Nephron (organoid): ENCODE measurements at regions not wholly inside any gene's neighbourhood (a gene's known extent, or its start where the extent isn't known, plus 50 kb on each side); places are given as distances from the start of the nearest gene placed in this dataset.

ENCODE experiments used
- H3K27ac Mint-ChIP-seq, 3 experiments: 2 replicates each; pipeline ENCODE4 v1.8.0; 2020; ENCODE audit warnings: mixed read lengths in 3 of 3, mild to moderate bottlenecking in 2 of 3, moderate library complexity in 1 of 3
- H3K27me3 Mint-ChIP-seq: 2 replicates; pipeline ENCODE4 v1.8.0; 2021; ENCODE audit warnings: low read depth, mild to moderate bottlenecking, moderate library complexity, mixed read lengths
- H3K36me3 Mint-ChIP-seq: 2 replicates; pipeline ENCODE4 v1.8.0; 2020; ENCODE audit warnings: low read depth, mixed read lengths
- H3K4me1 Mint-ChIP-seq: 2 replicates; pipeline ENCODE4 v1.8.0; 2020; ENCODE audit warnings: mixed read lengths
- H3K4me3 Mint-ChIP-seq, 3 experiments: 2 replicates each; pipeline ENCODE4 v1.8.0; 2020; ENCODE audit warnings: mild to moderate bottlenecking in 3 of 3, mixed read lengths in 3 of 3, moderate library complexity in 2 of 3
- H3K9me3 Mint-ChIP-seq: 2 replicates; pipeline ENCODE4 v1.8.0; 2020; ENCODE audit warnings: mixed read lengths
- CTCF ChIP-seq, 3 experiments: fragments of 200-600 bp; sonication (generic); IDR thresholded peaks; one replicate each; pipeline ENCODE4 v1.5.0; 2021; ENCODE audit warnings: antibody characterized with exemption in 3 of 3; ENCODE audit not compliant: unreplicated experiment in 3 of 3

GRCh38 chr15:96126859-96127258, 203.6 kb upstream of the NR2F2 start:
- peaks cover 33% of the 10 kb centered on the region for H3K36me3 Mint-ChIP-seq
- H3K4me3 Mint-ChIP-seq, result no peak overlapping the region
- H3K27me3 Mint-ChIP-seq, result no peaks in the 10 kb centered on the region
- no peak overlapping the region for H3K27ac Mint-ChIP-seq
- no peak for TF ChIP-seq CTCF (IDR thresholded peaks at IDR 0.05; ENCODE audit: unreplicated experiment in 3 of 3)
- peaks cover 21% of the 10 kb centered on the region for H3K4me1 Mint-ChIP-seq
- H3K9me3 Mint-ChIP-seq, result no peaks in the 10 kb centered on the region

DNA sequence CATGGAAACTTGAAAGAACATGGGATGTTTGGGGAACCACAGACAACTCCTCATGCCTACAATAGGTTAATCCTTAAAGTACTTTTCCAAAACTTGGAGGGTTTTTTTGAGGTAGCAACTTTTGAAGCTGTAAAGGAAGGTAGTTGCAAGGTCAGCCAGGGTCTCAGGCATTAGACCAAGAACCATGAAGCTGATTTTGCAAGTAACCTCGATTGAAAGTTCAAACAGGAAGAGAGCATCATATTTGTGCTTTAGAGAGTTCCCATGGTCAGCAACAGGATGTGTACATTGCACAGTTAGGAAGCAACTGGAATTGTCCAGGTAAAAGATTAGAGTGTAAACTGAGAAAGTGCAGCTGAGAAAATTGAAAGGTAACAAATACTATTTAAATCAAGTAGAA, 199.8 kb upstream of the NR2F2 start:
- Mint-ChIP-seq H3K4me1 (no peaks in the 10 kb centered on the region), H3K27ac (no peak overlapping the region), H3K36me3 (peaks cover 19% of the 10 kb centered on the region), H3K4me3 (no peak overlapping the region), H3K27me3 (no peaks in the 10 kb centered on the region), H3K9me3 (peaks cover 5% of the 10 kb centered on the region)
- TF ChIP-seq CTCF (IDR thresholded peaks at IDR 0.05; ENCODE audit: unreplicated experiment in 3 of 3), result no peak

- no peak for TF ChIP-seq CTCF (IDR thresholded peaks at IDR 0.05; ENCODE audit: unreplicated experiment in 3 of 3)
- H3K36me3 Mint-ChIP-seq, result peaks cover 14% of the 10 kb centered on the region
- peaks cover 5% of the 10 kb centered on the region for H3K9me3 Mint-ChIP-seq
- H3K4me1 Mint-ChIP-seq, result no peaks in the 10 kb centered on the region
- no peaks in the 10 kb centered on the region for H3K27me3 Mint-ChIP-seq
- no peak overlapping the region for H3K4me3 Mint-ChIP-seq
- no peak overlapping the region for H3K27ac Mint-ChIP-seq
These were observed 198.4 kb upstream of the NR2F2 start for GRCh38 chr15:96132126-96132525.

DNA sequence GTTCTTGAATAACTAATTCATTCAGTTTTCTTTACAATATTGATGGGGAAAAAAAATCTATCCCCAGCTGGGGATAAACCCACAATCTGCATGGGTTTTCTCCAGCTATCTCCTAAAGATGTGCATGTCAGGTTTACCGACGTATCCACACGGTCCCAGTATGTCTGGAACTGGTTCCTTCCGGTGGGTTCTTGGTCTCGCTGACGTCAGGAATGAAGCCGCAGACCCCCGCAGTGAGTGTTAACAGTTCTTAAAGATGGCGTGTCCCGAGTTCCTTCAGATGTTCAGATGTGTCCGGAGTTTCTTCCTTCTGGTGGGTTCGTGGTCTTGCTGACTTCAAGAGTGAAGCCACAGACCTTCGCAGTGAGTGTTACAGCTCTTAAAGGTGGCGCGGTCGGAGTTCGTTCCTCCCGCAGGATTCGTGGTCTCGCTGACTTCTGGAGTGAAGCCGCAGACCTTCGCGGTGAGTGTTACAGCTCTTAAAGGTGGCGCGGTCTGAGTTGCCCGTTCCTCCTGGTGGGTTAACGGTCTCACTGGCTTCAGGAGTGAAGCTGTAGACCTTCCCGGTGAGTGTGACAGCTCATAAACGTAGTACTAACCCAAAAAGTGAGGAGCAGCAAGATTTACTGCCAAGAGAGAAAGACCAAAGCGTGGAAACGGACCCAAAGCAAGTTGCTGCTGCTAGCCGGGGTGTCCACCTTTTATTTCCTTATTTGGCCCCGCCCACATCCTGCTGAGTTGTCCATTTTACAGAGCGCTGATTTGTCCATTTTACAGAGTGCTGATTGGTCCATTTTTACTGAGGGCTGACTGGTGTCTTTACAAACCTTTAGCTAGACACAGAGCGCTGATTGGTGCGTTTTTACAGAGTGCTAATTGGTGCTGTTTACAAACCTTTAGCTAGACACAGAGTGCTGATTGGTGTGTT, 195.1 kb upstream of the NR2F2 start:
- Mint-ChIP-seq H3K27me3 (no peaks in the 10 kb centered on the region), H3K36me3 (peaks cover 37% of the 10 kb centered on the region), H3K27ac (no peak overlapping the region), H3K4me3 (no peak overlapping the region), H3K9me3 (peaks cover 20% of the 10 kb centered on the region), H3K4me1 (peaks cover 8% of the 10 kb centered on the region)
- no peak for TF ChIP-seq CTCF (IDR thresholded peaks at IDR 0.05; ENCODE audit: unreplicated experiment in 3 of 3)

DNA sequence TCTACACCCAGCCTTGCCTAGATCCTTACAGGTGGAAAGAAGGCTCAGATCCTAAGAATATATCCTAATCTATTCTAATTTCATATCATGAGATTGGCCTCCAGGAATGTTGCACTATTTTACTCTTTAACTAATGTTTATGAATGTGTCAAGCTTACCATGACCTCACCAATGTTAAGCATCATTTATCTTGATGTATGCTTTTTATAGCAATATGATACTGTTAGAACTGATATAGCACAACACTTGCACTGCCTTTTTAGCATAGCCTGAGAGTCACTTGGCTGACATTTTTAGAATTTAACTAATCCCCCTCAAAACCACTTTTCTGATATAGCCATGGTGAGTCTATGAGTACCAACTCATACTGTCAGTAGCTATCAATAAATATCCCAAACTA, 191.5 kb upstream of the NR2F2 start:
- Mint-ChIP-seq H3K4me3 (no peak overlapping the region), H3K27me3 (no peaks in the 10 kb centered on the region), H3K27ac (peak overlapping the region in 1 of 3 experiments; percentile 0), H3K4me1 (peaks cover 8% of the 10 kb centered on the region), H3K36me3 (peaks cover 57% of the 10 kb centered on the region), H3K9me3 (peaks cover 20% of the 10 kb centered on the region)
- TF ChIP-seq CTCF (IDR thresholded peaks at IDR 0.05; ENCODE audit: unreplicated experiment in 3 of 3), result no peak

DNA sequence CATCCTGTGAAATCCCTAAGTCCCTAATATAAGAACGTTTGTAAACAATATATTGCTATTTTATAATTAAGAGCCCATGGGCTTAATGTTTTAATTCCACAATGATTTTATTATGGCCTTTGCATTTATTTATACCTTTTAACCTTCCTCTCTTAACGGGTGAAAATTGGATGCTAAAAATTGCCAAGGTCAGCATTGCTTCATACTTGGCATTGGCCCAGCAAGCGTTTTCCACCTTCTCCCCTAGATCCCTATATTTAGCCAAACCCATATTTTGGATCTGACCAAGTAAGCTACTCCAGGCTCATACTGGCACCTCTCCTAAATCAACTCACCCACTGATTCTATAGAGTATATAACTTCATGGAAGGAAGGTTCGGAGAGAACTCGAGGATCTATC, 188.0 kb upstream of the NR2F2 start:
- Mint-ChIP-seq H3K27me3 (no peaks in the 10 kb centered on the region), H3K4me1 (peaks cover 12% of the 10 kb centered on the region), H3K36me3 (peaks cover 48% of the 10 kb centered on the region), H3K4me3 (no peak overlapping the region), H3K27ac (no peak overlapping the region), H3K9me3 (peaks cover 12% of the 10 kb centered on the region)
- TF ChIP-seq CTCF (IDR thresholded peaks at IDR 0.05; ENCODE audit: unreplicated experiment in 3 of 3), result no peak
